NT2/D1 (cell line): ENCODE measurements at regions not wholly inside any gene's neighbourhood (a gene's known extent, or its start where the extent isn't known, plus 50 kb on each side); places are given as distances from the start of the nearest gene placed in this dataset.

Experiments
- SUZ12 ChIP-seq: IDR thresholded peaks from 2 replicates; pipeline ENCODE4 v1.6.1; 2011; ENCODE audit not compliant: insufficient read length, insufficient read depth; ENCODE audit errors: extremely low read depth
- YY1 ChIP-seq: IDR thresholded peaks from 2 replicates; pipeline ENCODE4 v1.6.1; 2011; ENCODE audit not compliant: insufficient read length, insufficient read depth
- ZNF274 ChIP-seq: IDR thresholded peaks from 2 replicates; pipeline ENCODE4 v1.6.1; 2011; ENCODE audit warnings: mild to moderate bottlenecking, low read depth, low read length

DNA sequence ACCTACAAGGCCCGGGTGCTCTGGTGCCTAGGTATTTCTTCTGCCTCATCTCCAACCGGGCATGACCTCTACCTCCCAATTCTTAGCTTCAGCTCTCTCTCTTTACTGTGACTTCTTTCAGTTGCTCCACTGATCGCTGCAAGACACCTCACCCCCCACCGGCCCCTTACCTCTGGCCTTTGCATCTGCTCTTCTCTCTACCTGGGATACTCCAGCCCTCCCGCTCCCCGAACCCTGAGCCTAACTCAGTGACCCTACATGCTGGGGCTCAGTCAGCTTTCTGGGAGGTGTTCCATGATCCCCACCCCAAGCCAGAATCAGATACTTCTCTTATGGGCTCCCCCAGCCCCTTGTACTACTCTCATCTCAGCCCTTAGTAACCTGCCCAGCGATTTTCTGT lies 99.6 kb downstream of the EFNB1 start:
- no peak for TF ChIP-seq ZNF274
- TF ChIP-seq SUZ12 = no peak
- no peak for TF ChIP-seq YY1
